SK-N-MC (cell line): ENCODE measurements at regions not wholly inside any gene's neighbourhood (a gene's known extent, or its start where the extent isn't known, plus 50 kb on each side); places are given as distances from the start of the nearest gene placed in this dataset.

Experiments
- EZH2 ChIP-seq: fragments of 200-600 bp; sonication (generic); IDR thresholded peaks from one replicate; pipeline ENCODE4 v1.6.1; 2017; ENCODE audit warnings: antibody characterized with exemption
- FOXP2 ChIP-seq: optimal IDR thresholded peaks from 2 replicates; pipeline ENCODE3; 2011; ENCODE audit warnings: mild to moderate bottlenecking, moderate library complexity; ENCODE audit not compliant: insufficient read depth; ENCODE audit errors: extremely low read length, control extremely low read depth
- POLR2AphosphoS5 ChIP-seq: IDR thresholded peaks from 2 replicates; pipeline ENCODE4 v1.6.1; 2012; ENCODE audit warnings: mild to moderate bottlenecking, low read depth, low read length, borderline replicate concordance

DNA sequence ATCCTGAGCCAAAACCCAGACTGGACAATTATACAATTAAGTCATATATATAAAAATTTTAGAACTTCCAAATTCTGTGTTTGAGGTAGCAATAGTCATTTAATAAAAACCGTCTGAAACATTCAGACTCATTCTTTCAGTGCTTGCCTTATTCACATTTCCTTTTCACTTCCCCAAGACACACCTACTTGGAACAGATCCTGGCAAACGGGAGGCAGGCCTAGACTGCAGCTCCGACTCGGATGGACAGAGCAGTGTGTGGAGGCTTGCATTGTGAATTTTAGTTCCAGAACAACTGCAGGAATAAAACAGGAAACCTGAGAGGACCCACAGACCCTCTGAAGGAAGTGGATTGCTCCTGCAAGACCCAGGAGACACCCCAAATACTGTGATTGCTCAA, 341.4 kb downstream of the CNTN3 start:
- no peak for TF ChIP-seq POLR2AphosphoS5
- no peak for TF ChIP-seq EZH2
- no peak for TF ChIP-seq FOXP2
